LNCAP (cell line): ENCODE measurements at regions not wholly inside any gene's neighbourhood (a gene's known extent, or its start where the extent isn't known, plus 50 kb on each side); places are given as distances from the start of the nearest gene placed in this dataset.

Experiments
- TF ChIP-seq, protein P1 (sequence below): fragments of 450-650 bp; IDR thresholded peaks from 2 replicates; pipeline ENCODE4 v1.5.1; 2017; ENCODE audit warnings: mild to moderate bottlenecking

GRCh38 chr1:213647864-213648650 is 339.7 kb upstream of the PROX1 start:
- TF ChIP-seq, protein P1, sequence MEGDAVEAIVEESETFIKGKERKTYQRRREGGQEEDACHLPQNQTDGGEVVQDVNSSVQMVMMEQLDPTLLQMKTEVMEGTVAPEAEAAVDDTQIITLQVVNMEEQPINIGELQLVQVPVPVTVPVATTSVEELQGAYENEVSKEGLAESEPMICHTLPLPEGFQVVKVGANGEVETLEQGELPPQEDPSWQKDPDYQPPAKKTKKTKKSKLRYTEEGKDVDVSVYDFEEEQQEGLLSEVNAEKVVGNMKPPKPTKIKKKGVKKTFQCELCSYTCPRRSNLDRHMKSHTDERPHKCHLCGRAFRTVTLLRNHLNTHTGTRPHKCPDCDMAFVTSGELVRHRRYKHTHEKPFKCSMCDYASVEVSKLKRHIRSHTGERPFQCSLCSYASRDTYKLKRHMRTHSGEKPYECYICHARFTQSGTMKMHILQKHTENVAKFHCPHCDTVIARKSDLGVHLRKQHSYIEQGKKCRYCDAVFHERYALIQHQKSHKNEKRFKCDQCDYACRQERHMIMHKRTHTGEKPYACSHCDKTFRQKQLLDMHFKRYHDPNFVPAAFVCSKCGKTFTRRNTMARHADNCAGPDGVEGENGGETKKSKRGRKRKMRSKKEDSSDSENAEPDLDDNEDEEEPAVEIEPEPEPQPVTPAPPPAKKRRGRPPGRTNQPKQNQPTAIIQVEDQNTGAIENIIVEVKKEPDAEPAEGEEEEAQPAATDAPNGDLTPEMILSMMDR, result no peak

GRCh38 chr1:213649373-213649772 is 338.4 kb upstream of the PROX1 start:
- TF ChIP-seq, protein P1, result no peak

DNA sequence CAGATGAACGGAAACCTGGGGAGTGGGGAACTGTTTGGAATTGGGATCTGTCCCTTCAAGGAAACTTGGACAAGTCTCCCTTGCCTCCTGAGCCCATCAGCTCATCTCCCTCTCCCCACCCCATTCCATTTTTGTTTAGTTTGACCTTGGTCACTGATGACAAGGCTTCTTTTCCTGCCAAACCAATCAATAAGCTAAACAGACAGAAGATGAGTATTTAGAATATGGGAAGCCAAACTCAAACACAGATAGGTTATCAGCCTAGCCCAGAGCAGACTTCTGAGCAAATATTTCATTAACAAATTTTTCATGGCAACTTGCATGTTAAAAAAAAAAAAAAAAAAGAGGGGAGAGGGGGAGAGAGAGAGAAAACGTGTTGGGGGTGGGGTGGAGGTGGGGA is 337.2 kb upstream of the PROX1 start:
- TF ChIP-seq, protein P1, result no peak

GRCh38 chr1:213651077-213651476 is 336.7 kb upstream of the PROX1 start:
- TF ChIP-seq, protein P1, result no peak

GRCh38 chr1:213652109-213652508 is 335.7 kb upstream of the PROX1 start:
- TF ChIP-seq, protein P1, result no peak

DNA sequence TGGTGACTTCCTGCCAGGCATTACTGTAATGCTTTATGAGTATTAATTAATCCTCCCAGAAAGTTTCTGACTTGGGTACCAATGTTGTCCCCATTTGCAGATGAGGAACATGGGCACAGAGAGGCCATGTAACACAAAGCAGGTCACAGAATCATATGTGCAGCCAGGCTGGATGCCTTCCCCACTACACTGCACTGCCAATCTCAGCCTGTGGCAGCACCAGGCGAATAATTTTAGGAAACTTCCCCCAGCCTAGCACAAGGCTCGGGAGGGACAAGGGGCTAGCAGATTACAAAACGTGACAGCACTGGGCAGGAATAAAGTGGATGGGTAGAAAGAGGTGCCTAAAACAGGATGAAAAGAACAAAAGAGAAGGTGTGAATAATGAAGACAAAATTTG is 331.7 kb upstream of the PROX1 start:
- TF ChIP-seq, protein P1, result no peak

DNA sequence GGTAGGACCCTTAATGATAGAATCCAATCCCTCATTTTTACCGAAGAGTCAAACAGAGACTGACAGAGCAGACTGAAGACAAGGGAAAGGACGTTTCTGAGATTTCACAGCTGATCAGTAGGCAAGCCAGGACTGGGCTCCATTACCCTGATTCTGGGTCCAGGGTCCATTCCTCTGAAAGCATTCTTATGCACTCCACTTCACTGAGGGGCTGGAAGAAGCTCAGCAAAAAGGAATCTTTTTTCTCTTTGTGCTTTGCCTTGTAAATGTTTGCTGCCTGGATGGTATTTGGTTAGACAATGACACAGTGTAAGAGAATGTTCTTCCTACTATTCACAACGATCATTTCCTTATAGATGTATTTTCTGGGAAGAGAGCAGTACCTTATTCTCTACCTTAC is 331.3 kb upstream of the PROX1 start:
- TF ChIP-seq, protein P1, result no peak

GRCh38 chr1:213657013-213657412 is 330.8 kb upstream of the PROX1 start:
- TF ChIP-seq, protein P1, result no peak
